ENCODE measurements at regions not wholly inside any gene's neighbourhood (a gene's known extent, or its start where the extent isn't known, plus 50 kb on each side); places are given as distances from the start of the nearest gene placed in this dataset.

- TF ChIP-seq CTCF (IDR thresholded peaks at IDR 0.05): no peak
- no peak for TF ChIP-seq POLR2A (IDR thresholded peaks at IDR 0.05)
Observed at GRCh38 chr4:123186731-123187130, 209.9 kb upstream of the SPRY1 start.
